SH-SY5Y (cell line): ENCODE measurements at regions not wholly inside any gene's neighbourhood (a gene's known extent, or its start where the extent isn't known, plus 50 kb on each side); places are given as distances from the start of the nearest gene placed in this dataset.
A peak's percentile ranks its signal among the peaks of the same experiment; 100 is the strongest.

Source experiments
- GATA2 ChIP-seq: IDR thresholded peaks from 2 replicates; pipeline ENCODE4 v1.6.1; 2011; ENCODE audit warnings: mild to moderate bottlenecking, low read depth, low read length
- GATA3 ChIP-seq: IDR thresholded peaks from 2 replicates; pipeline ENCODE4 v1.6.1; 2011; ENCODE audit warnings: low read depth, mild to moderate bottlenecking, low read length, moderate library complexity

DNA sequence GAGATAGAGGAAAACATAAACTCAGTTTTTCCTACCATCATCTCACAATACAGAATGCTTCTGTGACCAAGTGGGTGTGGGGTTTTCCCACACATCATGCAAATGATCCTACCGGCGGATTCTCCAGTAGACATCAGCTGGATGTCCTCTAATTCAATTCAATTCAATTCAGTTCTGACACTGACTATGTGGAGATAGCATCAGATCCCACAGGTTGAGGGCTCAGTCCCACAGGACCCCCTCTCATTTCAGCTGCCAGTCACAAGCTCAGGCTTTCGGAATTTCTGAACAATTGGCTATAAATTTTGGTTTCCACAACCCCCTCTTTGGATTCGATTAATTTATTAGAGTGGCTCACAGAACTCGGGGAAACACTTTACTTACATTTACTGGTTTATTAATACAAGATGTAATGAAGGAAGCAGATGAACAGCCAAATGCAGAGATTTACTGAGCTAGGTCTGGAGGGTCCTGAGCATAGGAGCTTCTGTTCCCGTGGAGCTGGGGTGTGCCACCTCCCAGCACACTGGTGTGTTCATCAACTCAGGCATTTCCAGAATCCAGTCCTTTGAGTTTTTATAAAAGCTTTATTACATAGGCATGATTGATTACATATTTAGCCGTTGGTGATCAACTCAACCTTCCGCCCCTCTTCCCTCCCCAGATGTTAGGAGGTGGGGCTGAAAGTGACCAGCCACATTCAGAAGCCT, 350.1 kb downstream of the MYCN start:
- TF ChIP-seq GATA2, result peak; percentile 47; the same call in 1 of the 2 replicates
- TF ChIP-seq GATA3, result no peak

DNA sequence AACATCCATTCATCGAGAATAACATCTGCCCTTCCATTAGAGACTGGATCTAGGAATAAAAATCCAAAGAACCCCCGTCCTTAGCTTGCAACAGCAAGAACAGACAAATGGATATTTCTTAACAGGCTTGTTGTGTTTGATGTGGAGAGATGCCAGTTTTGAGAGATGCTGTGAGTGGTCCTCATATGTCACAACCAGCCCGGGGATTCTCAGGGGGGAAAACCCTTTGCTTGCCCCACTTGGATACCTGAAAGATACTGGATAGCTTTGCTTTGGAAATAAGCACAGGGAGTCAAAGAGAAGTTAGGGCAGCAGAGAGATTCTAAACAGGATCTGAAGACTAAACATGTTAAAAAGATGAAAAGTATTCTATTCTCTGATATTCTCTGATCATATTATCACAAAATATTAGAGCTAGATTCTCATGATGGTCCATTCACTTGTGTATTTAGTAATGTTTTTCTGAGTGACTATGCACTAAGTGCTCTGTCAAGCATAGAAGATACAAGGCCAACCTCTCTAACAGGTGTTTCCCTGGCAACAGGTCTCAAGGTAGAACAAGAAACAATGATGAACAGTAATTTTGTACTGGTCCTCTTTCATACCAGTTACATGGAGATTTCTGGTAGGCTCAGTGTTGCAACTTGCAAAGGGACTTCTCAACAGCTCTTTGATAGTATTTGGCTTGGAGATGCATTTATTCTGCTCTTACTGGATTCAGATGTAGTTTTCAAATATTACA, 348.2 kb downstream of the MYCN start:
- TF ChIP-seq GATA2 (no peak), GATA3 (no peak)

DNA sequence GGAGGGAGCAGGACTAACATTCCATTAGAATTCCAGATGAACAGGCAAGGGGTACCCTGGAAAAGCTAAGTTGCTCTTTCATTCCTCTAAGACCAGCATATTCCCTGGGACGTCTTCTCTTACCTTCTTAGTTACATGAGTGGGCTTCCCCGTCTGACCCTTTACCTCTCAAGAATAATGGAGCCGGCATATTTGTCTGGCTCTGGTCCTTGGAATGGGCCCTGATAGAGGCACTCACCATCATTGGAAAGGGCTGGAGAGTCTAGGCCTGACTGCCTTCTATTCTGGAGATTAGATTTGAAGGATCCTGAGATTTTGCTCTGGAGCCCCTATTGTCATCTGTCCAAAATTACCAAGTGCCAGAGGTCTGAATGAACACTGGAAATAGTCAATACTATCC, 347.5 kb downstream of the MYCN start:
- TF ChIP-seq GATA3, result no peak
- no peak for TF ChIP-seq GATA2

DNA sequence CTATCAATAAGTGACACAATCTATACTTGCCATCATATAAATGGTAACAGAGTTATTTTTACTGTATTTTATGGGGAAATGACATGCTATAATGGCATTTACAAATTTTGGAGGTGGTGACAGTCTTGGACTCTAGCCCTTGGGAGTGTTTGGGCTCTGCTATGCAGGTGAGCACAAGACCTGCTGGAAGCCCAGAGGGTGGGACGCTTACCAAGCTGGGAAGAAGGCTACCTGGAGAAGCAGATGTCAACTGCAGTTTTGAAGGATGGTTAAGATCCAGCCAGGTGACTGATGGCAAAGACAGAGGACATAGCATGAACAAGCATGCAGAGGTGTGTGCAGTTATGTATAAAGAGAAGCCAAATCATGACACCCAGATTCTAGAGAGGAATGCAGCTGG, 346.9 kb downstream of the MYCN start:
- TF ChIP-seq GATA2 (no peak), GATA3 (no peak)

DNA sequence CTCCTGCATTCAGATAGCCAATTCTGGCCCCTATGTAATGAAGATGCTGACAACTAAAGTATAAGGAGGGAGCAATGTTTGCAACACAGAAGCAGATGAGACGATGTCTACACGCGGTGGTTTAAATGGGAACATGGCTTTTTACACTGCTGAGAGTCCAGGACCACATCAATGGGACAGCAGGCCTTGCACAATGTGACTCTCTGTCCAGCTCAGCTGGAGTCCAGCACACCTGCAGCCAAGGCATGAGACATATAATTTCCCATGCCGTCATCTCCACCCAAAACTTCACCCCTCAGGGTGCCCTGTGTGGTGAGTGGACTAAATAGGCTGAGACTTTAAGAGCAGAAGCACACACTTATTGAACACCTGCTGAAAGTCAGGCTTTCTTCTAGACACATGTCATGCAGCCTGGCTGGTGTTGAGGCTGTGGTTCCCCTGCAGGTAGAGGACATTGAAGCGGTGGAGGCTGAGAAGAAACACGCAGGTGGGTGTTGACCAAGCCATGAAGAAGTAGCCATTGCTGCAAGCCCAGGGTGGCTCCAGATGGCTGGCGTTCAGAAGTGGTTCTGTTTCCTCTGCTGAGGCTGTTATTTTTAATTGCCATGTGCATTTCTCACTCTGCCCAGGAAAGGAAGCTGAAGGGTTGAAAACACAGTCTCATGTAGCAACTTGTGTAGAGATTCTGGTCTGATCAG, 345.6 kb downstream of the MYCN start:
- TF ChIP-seq GATA3 (no peak), GATA2 (no peak)

DNA sequence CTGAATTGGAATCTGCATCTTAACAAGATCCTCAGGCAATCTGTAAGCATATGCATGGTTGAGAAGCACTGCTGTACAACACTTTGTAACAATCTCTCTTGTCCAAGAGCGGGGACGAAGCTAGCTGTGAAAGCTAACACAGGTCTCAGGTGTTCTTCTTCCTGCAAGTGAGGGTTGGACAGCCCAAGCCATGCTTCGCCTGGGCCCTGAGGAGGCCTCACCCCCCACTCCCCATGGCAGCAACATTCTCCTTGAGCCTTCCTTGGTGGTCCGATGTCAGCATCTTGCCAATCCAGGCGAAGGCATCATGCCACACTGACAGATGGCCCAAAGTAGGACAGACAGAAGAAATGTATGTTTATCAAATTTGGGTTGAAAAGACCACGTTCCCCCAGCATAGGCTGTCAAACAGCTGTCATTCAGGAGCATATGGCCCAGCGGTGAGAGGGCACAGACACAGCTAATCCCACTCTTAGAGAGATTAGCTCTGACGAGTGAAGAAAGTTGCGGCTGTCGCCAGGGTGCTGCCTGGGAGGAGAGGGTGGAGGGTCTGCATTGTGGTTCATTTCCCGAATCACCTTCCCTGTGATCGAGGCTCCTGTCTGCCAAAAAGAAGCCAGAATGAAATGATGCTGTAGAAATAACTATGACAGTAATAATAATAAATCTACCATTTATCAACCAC, 344.7 kb downstream of the MYCN start:
- TF ChIP-seq GATA2 (no peak), GATA3 (no peak)

DNA sequence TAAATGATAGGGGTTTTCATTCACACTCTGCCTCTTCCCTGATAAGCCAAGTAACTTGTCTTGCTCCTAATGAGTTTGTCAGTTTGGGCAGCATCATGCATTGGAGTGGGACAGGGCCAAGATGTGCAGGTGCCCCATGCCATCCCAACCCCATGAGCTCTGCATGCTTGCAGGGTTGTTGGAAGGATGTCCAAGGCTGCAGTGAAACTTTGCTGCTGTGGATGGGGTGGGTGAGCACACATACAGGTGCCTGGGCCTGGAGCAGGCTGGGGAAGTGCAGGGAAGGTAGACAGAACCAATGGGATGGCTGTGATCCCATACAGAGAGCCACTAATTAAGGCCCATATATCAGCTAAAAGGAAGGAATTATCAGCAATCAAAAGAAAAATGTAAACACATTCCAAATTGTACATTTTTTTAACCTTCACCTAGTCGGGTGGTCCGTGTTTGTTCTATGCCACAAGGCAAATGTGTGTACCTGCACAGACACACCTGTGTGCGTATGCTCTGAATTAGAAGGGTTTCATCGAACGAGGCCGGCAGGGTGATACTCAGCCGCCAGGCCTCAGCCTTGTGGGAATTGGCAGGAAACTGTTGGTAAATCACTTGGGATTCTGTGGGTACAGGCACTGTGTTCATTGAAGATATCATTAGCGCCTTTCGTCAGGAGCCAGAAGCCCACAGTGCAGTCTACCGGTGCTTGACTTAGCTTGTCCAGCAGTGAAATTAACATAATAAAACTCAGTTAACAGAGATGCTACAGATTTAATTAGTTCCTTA, 342.9 kb downstream of the MYCN start:
- TF ChIP-seq GATA3 (no peak), GATA2 (no peak)

DNA sequence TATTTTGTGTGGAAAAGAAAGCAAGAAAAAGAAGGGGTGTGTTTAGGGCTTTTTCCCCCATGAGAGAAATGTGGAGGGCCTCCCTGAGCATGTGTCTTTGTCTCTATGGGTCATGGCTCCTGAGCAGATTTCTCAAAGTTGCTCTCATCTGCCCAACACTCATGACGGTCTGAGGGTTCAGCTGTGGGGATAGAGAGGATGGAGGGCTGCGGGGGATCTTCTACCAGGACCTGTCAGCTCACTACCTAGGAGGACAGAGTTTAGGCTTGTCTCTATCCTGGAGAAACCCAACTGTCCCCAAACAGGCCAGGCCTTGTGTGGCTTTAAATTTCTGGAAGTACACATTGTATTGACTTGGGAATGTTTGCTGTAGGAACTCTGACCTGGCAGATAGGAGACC, 342.2 kb downstream of the MYCN start:
- TF ChIP-seq GATA2, result no peak
- no peak for TF ChIP-seq GATA3

DNA sequence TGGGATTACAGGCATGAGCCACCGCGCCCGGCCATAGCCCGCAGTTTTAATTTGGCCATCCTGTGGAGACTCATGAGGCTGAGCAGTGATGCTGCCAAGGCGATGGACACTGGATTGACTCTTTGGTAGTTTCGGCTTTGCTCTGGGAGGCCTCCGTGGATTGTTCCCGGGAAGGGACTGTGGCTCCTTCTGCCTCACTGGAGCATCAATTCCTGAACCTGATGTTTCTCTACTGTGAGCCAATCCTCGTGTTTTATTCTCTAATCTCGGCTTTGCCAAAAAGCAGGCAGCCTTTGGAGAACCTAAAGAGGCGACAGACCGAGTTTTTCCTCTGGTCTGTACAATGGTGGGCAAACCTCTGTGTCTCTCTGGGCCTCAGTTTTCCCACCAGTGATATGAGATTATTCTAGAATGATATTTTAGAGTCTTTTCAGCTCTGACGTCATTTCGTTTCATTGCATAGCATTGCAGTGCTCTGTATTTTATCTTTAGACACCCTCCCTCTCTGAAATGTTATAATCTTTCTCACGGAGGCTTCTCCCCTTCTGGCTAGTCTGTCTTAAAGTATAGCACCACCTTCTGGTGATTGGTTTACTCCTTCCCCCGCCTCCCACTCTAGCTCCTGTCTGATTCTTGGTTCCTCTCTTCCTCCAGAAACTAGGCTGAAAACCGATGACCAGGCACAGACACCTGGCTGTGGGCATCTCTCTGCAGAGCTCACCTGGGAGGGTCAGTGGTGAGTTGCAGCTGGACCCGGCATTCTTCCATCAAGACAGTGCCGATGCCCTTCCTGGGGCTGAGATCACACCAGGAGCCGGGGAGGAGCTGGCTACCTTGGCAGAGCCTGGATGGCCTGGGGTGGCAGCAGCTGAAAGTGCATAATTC, 341.3 kb downstream of the MYCN start:
- TF ChIP-seq GATA2 (no peak), GATA3 (no peak)

DNA sequence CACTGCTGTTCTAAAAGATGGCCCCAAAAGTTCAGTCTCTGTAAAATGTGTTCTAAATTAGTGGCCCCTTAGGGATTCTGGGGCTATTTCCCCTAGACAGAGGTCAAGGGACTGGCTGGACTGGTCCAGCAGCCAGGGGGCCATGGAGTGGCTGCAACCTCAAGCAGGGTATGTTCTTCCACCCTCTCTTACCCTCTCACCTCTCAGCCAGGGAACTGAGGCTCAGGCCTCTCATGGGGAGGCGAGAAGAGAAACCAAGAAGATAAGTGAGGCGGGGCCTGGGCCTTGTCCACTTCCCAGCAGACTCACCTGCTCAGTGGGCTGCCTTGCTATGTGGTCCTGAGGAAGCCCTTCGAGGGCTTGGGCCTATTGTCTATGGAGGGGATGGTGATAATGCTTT, 339.7 kb downstream of the MYCN start:
- TF ChIP-seq GATA2, result no peak
- TF ChIP-seq GATA3, result no peak

DNA sequence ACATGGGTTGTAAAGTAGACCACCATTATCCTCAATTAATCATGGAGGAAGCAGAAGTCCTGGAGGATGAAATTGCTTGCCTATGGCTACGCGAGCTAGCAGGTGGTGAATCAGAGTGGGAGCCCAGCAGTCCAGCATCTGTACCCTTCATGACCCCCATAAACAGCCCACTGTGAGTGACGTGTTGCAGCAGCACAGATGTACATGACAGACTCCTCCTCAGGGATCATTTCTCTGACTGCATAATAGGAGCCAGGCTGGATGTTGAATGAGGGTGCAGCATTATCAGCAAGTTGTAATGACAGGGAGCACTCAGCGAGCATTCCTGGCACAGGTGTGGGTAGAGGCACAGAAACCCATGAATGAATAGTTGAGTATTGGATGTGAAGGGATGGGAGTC, 339.3 kb downstream of the MYCN start:
- no peak for TF ChIP-seq GATA3
- no peak for TF ChIP-seq GATA2

DNA sequence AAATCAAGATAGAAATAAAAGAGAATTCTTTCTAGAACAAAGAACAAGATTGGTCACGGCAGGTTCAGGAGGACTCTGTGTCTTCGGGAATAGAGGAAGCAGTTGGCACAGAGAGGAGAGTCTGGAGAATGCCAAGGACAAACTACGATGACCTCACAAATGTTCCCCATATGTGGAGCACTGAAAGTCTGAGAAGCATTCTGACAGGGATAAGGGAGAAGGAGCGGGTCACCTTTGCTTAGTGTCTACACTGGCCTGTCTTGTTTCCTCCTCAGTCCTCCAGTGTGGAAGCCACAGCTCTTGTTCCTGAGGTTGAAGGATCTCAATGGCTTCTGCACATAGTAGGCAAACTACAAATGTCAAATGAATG, 338.8 kb downstream of the MYCN start:
- TF ChIP-seq GATA2 (no peak), GATA3 (no peak)
